RKO (cell line): ENCODE measurements at regions not wholly inside any gene's neighbourhood (a gene's known extent, or its start where the extent isn't known, plus 50 kb on each side); places are given as distances from the start of the nearest gene placed in this dataset.

Experiments used
- DNase-seq: peaks from one replicate; pipeline ENCODE4 v3.0.0-alpha.2; 2016; ENCODE audit warnings: low spot score

GRCh38 chr2:209369656-209370055, 54.2 kb upstream of the MAP2 start:
- no peak for DNase-seq

- no peak for DNase-seq
Observed at GRCh38 chr2:209371407-209371806, 52.4 kb upstream of the MAP2 start.
